ENCODE measurements at regions not wholly inside any gene's neighbourhood (a gene's known extent, or its start where the extent isn't known, plus 50 kb on each side); places are given as distances from the start of the nearest gene placed in this dataset.

- no peak for DNase-seq (ENCODE audit: low spot score)
Observed at GRCh38 chr3:177599837-177600236, 402.6 kb upstream of the TBL1XR1 start.

- no peak for DNase-seq (ENCODE audit: low spot score)
Observed at GRCh38 chr3:177600411-177600810, 403.1 kb upstream of the TBL1XR1 start.

- no peak for DNase-seq (ENCODE audit: low spot score)
Observed at GRCh38 chr3:177601152-177601551, 403.9 kb upstream of the TBL1XR1 start.

- no peak for DNase-seq (ENCODE audit: low spot score)
Observed at GRCh38 chr3:177602601-177603147, 405.4 kb upstream of the TBL1XR1 start.

GRCh38 chr3:177603148-177603603 is 405.9 kb upstream of the TBL1XR1 start:
- no peak for DNase-seq (ENCODE audit: low spot score)

- no peak for DNase-seq (ENCODE audit: low spot score)
Observed at GRCh38 chr3:177604181-177604580, 406.9 kb upstream of the TBL1XR1 start.

- no peak for DNase-seq (ENCODE audit: low spot score)
Observed at GRCh38 chr3:177606891-177607290, 409.6 kb upstream of the TBL1XR1 start.

GRCh38 chr3:177607589-177607988 is 410.3 kb upstream of the TBL1XR1 start:
- DNase-seq (ENCODE audit: low spot score), result no peak

- DNase-seq (ENCODE audit: low spot score), result no peak
Observed at GRCh38 chr3:177608443-177608842, 411.2 kb upstream of the TBL1XR1 start.

GRCh38 chr3:177609613-177610012 is 412.3 kb upstream of the TBL1XR1 start:
- no peak for DNase-seq (ENCODE audit: low spot score)

- no peak for DNase-seq (ENCODE audit: low spot score)
Observed at GRCh38 chr3:177610262-177610661, 413.0 kb upstream of the TBL1XR1 start.

GRCh38 chr3:177610686-177611633 is 413.7 kb upstream of the TBL1XR1 start:
- no peak for DNase-seq (ENCODE audit: low spot score)

GRCh38 chr3:177611752-177612334 is 414.6 kb upstream of the TBL1XR1 start:
- no peak for DNase-seq (ENCODE audit: low spot score)

- DNase-seq (ENCODE audit: low spot score), result no peak
Observed at GRCh38 chr3:177613901-177614300, 416.6 kb upstream of the TBL1XR1 start.

GRCh38 chr3:177615015-177615414 is 417.7 kb upstream of the TBL1XR1 start:
- no peak for DNase-seq (ENCODE audit: low spot score)

GRCh38 chr3:177618873-177619733 is 421.8 kb upstream of the TBL1XR1 start:
- no peak for DNase-seq (ENCODE audit: low spot score)

- DNase-seq (ENCODE audit: low spot score), result no peak
Observed at GRCh38 chr3:177620073-177620472, 422.8 kb upstream of the TBL1XR1 start.

- DNase-seq (ENCODE audit: low spot score), result no peak
Observed at GRCh38 chr3:177622520-177622919, 425.2 kb upstream of the TBL1XR1 start.

- DNase-seq (ENCODE audit: low spot score), result no peak
Observed at GRCh38 chr3:177622982-177623617, 425.8 kb upstream of the TBL1XR1 start.

GRCh38 chr3:177624528-177625495 is 427.5 kb upstream of the TBL1XR1 start:
- DNase-seq (ENCODE audit: low spot score), result no peak
